ENCODE measurements at regions not wholly inside any gene's neighbourhood (a gene's known extent, or its start where the extent isn't known, plus 50 kb on each side); places are given as distances from the start of the nearest gene placed in this dataset.

DNA sequence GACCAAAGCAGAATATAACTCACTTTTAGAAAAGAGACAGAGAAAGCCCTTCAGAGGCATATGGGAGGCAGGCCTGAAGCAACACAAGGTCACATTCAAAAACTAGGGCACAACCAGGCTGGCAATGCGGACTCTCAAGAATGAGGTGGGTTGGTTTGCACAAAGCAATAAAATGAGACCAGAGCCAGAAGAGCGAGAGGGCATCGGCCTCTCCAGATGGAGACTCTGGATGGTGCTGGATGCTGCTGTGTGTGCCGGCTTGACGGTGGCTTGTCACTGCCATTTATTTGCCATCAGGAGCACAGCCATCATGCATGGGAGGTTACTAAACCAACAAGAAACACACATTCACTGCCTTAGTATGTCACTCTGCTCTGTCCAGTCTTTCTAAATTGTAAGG, 649.4 kb downstream of the DIAPH3 start:
- in situ Hi-C loops (cut with HindIII; ENCODE audit: extremely low pct_ligation_motif_present, low pct_unique_long_range_greater_than_20kb) (no loop called here), intact Hi-C loops (cut with micrococcal nuclease; ENCODE audit: unreplicated experiment) (no loop called here)
- WGBS (ENCODE audit: low lambda C conversion rate), result 75% methylated on average over 5 of the region's 5 CpGs
- DNase-seq (ENCODE audit: low spot score), result no peak
- no peaks in the 10 kb centered on the region for H3K36me3 ChIP-seq (replicated peaks in 1 of 2; ENCODE audit: control insufficient read depth in 1 of 2, insufficient read depth in 2 of 2, low read length in 2 of 2)
- ChIA-PET POLR2A (no interaction called here), CTCF (ENCODE audit: low intra/inter-chr PET ratio, low total read pairs) (no interaction called here)
- no peak for ATAC-seq
- no peak overlapping the region for H3K9ac ChIP-seq (ENCODE audit: insufficient read depth, low read depth, low read length)
- H3K4me2 ChIP-seq (ENCODE audit: low read depth, low read length), result no peak overlapping the region
- no peak overlapping the region for H3K4me3 ChIP-seq (replicated peaks in 1 of 3; ENCODE audit: insufficient read depth in 1 of 3, low read depth in 2 of 3, low read length in 3 of 3)
- no peaks in the 10 kb centered on the region for H3K9me3 ChIP-seq (ENCODE audit: low read length)
- H4K20me1 ChIP-seq (ENCODE audit: insufficient read depth, low read length), result no peaks in the 10 kb centered on the region
- TF ChIP-seq GTF2F1 (IDR thresholded peaks at IDR 0.05; ENCODE audit: low read length), result no peak
- no peak for TF ChIP-seq JUN (CRISPR knock-in tag; IDR thresholded peaks at IDR 0.05)
- TF ChIP-seq, protein P1, sequence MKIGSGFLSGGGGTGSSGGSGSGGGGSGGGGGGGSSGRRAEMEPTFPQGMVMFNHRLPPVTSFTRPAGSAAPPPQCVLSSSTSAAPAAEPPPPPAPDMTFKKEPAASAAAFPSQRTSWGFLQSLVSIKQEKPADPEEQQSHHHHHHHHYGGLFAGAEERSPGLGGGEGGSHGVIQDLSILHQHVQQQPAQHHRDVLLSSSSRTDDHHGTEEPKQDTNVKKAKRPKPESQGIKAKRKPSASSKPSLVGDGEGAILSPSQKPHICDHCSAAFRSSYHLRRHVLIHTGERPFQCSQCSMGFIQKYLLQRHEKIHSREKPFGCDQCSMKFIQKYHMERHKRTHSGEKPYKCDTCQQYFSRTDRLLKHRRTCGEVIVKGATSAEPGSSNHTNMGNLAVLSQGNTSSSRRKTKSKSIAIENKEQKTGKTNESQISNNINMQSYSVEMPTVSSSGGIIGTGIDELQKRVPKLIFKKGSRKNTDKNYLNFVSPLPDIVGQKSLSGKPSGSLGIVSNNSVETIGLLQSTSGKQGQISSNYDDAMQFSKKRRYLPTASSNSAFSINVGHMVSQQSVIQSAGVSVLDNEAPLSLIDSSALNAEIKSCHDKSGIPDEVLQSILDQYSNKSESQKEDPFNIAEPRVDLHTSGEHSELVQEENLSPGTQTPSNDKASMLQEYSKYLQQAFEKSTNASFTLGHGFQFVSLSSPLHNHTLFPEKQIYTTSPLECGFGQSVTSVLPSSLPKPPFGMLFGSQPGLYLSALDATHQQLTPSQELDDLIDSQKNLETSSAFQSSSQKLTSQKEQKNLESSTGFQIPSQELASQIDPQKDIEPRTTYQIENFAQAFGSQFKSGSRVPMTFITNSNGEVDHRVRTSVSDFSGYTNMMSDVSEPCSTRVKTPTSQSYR (CRISPR knock-in tag; IDR thresholded peaks at IDR 0.05; ENCODE audit: borderline replicate concordance), result no peak
- TF ChIP-seq ZNF337 (CRISPR knock-in tag; IDR thresholded peaks at IDR 0.05; ENCODE audit: borderline replicate concordance, low read depth), result no peak
- no peak for TF ChIP-seq ZNF737 (CRISPR knock-in tag; IDR thresholded peaks at IDR 0.05; ENCODE audit: borderline replicate concordance)
- TF ChIP-seq, protein P2, sequence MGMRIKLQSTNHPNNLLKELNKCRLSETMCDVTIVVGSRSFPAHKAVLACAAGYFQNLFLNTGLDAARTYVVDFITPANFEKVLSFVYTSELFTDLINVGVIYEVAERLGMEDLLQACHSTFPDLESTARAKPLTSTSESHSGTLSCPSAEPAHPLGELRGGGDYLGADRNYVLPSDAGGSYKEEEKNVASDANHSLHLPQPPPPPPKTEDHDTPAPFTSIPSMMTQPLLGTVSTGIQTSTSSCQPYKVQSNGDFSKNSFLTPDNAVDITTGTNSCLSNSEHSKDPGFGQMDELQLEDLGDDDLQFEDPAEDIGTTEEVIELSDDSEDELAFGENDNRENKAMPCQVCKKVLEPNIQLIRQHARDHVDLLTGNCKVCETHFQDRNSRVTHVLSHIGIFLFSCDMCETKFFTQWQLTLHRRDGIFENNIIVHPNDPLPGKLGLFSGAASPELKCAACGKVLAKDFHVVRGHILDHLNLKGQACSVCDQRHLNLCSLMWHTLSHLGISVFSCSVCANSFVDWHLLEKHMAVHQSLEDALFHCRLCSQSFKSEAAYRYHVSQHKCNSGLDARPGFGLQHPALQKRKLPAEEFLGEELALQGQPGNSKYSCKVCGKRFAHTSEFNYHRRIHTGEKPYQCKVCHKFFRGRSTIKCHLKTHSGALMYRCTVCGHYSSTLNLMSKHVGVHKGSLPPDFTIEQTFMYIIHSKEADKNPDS (CRISPR knock-in tag; IDR thresholded peaks at IDR 0.05), result no peak
- no peak for TF ChIP-seq TP53 (CRISPR knock-in tag; conservative IDR thresholded peaks at IDR 0.05)
- H3K4me1 ChIP-seq (ENCODE audit: insufficient read depth, low read length), result no peaks in the 10 kb centered on the region
- no peak overlapping the region for H3K27ac ChIP-seq (ENCODE audit: extremely low read length, insufficient read depth, low read length)
- H2AFZ ChIP-seq (ENCODE audit: low read length), result no peak overlapping the region
- no peak for FAIRE-seq
- BruUV-seq (replicated peaks), result no TSS peak
- no peaks in the 10 kb centered on the region for H3K27me3 ChIP-seq (ENCODE audit: control insufficient read depth in 1 of 2, insufficient read depth in 2 of 2, low read length in 2 of 2)
- no peaks in the 10 kb centered on the region for H3K79me2 ChIP-seq (ENCODE audit: insufficient read depth, low read length)

Measured in HepG2 (cell line).